IPS-18c (cell line): ENCODE measurements at regions not wholly inside any gene's neighbourhood (a gene's known extent, or its start where the extent isn't known, plus 50 kb on each side); places are given as distances from the start of the nearest gene placed in this dataset.
"Not testable (repeated sequence)": the region's sequence is repeated elsewhere in the genome, so short reads cannot be mapped to it uniquely, and the experiment has no call there.

Source experiments
- H3K4me3 ChIP-seq: 2 replicates; pipeline ENCODE4 v1.7.0; 2013; ENCODE audit warnings: low read depth, mild to moderate bottlenecking, low read length, moderate library complexity; ENCODE audit not compliant: insufficient read depth
- H3K9me3 ChIP-seq: one replicate; pipeline ENCODE4 v1.6.1; 2013; ENCODE audit warnings: mild to moderate bottlenecking, low read length, moderate library complexity; ENCODE audit not compliant: control insufficient read depth, insufficient read depth

DNA sequence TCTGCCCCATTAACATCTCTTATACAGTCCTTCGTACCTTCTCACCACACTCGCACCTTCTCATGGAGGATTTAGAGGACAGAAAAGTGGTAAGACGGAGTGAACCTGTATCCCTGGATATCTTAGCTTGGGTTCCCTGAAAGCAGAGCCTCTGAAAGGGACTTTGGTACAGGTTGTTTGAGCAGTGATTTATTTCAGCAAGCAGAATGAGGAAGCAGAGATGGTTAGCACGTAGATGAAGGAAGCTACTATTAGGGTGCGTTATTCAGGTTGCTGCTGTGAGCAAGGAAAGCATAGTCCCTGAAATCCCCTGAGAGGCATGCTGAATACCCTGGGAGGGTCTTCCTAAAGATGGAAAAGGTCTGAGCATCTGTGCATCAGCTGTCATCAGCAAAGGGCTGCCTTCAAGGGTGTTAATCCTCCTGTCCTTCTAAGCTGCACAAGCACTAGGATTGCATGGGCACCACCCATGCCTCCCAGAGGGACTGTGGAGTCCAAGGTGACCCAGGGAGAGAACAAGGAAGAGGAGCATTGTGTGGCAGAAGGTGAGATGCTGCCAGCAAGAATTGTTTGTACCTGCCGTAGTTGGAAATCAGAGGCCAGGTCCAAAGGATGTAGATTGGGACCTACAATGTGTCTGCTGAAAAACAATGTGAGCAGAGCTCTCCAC, 273.7 kb downstream of the RASEF start:
- H3K9me3 ChIP-seq = no peaks in the 10 kb centered on the region
- no peak overlapping the region for H3K4me3 ChIP-seq

DNA sequence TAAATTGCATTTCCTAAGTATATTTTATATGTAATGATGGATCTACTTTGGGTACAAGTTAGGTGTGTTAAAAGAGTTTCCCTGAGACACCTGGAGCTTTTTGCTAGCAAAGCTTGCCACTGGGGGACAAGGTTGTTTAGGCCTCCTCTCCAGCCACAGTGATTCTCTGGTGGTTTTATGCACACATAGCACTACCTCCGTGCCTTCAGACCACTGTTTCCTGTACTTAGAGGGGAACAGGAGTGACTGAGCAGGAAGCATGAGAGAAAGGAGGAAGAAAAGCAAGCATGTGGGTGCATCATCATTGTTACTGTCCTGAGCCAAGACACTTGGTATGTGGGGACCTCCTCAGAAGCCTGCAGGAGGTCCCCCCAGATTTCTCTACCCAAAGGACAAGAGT, 272.1 kb downstream of the RASEF start:
- Histone ChIP-seq H3K9me3 (no peaks in the 10 kb centered on the region), H3K4me3 (no peak overlapping the region)

DNA sequence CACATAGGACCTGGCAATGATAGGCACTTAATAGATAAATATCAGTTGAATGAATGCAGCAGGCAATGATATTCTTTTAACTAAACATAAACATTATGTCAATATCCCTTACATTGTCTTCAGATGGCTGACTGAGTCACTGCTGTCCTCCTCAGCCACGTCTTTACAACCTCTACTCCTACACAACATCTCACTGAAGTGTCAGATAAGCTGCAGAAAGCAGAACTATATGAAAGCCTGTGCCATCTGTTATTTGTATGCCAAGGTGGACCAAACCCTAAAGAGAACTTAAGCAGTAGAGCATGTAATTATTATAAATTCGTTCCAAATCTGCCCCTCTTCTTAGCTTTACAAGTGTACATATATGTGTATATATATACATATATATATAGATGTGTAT, 271.2 kb downstream of the RASEF start:
- no peaks in the 10 kb centered on the region for H3K9me3 ChIP-seq
- H3K4me3 ChIP-seq = no peak overlapping the region

DNA sequence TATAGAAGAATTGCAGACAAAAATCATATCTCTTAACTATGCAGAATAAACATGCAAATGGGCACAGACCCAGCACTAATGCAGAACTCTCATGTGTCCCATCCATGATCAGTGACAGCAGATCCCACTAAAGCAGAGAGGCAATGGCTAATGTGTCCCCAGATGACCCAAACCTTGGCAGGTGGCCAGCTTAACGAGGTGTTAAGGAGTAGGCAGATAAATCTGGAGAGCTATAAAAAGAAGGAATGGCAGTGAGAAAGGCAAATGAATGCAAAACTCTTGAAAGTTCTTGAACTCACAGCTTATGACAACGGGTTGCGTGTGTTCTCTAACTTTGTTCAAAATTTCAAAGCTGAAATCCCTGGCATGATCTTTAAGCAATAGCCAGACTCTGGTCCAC, 265.4 kb downstream of the RASEF start:
- Histone ChIP-seq H3K9me3 (peaks cover 2% of the 10 kb centered on the region), H3K4me3 (no peak overlapping the region)

DNA sequence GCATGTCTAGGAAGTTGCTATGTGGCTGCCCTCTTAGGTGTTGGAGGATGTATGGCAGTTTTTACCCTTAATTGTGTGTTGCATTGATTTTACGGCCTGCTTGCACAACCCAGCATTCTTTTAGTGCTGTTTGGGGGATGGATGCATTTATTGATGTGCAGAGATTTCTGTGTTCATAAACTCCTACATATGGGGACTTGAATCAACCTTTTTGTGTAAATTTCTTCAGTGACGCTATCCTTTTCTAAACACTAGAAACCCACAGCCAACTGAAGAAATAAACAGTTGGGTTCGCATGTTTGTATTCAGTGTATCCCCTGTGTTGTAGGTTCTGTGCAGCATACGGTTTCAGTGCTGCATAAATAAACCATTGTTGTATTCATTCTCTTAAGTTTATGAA, 263.7 kb downstream of the RASEF start:
- Histone ChIP-seq H3K9me3 (peaks cover 2% of the 10 kb centered on the region), H3K4me3 (no peak overlapping the region)

DNA sequence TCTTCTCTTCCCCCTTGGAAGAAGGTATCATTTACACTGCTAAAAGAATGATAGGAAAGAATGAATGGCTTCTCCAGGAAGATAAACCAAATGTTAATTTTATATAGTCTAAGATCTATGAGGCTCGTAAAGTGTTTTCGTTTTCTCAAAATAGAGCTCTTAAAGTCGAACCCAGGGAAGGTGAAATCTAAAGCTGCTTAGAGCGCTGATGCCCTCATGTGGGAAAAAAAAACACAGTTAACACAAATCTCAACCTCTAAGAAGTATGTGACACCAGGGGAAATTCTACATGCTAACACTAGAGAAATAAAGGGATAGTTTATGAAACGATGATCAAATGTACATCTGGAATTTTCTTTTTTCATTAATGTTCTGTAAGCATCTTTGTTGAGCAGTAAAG, 257.9 kb downstream of the RASEF start:
- Histone ChIP-seq H3K9me3 (peaks cover 2% of the 10 kb centered on the region), H3K4me3 (no peak overlapping the region)

DNA sequence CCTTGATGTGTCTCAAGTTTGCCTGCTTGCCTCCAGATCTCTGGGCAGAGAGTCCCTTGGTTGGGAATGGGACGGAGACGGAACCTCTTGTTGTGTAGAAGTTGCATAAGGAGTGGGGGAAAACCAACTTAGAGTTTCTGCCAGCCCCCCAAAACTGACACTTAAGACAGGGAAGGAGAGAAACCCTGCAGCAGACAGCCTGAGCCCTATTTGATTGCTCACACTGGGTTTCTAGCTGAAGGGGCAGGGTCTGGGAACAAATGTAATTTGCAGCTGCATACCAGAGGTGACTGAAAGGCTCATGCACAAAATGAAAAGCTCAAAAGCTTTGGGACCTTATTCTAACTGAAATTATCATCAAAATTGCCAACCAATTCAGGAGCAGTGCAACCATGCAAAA, 254.5 kb downstream of the RASEF start:
- no peaks in the 10 kb centered on the region for H3K9me3 ChIP-seq
- no peak overlapping the region for H3K4me3 ChIP-seq

DNA sequence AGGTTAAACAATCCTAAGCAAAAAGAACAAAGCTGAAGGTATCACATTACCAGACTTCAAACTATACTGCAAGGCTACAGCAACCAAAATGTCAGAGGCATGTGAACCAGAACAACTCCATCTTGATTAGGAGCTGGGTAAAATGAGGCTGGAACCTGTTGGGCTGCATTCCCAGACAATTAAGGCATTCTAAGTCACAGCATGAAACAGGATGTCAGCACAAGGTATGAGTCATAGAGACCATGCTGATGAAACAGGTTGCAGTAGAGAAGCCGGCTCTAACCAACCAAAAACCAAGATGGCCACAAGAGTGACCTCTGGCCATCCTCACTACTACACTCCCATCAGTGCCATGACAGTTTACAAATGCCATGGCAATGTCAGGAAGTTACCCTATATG, 252.0 kb downstream of the RASEF start:
- H3K4me3 ChIP-seq = no peak overlapping the region

DNA sequence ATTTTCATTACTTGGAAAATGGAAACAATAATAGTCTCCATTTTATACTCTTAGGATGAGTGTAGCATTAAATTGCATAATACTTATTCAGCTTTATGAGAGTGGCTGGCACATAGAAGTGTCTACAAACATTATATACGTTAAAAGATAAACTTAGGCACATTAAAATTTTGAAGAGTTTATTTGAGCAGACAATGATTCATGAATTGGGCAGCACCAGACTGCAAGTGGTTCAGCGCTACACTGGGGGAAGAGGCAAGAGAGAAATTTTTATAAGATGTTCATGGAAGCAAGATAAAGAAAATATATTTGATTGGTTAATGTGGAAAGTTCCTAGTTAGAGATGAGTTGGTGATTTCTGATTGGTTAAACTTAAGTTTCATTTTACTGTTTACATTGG, 243.7 kb downstream of the RASEF start:
- no peak overlapping the region for H3K4me3 ChIP-seq
- no peaks in the 10 kb centered on the region for H3K9me3 ChIP-seq

More for the DNA sequence above, 252.0 kb downstream of the RASEF start:
- H3K9me3 ChIP-seq = no peaks in the 10 kb centered on the region

DNA sequence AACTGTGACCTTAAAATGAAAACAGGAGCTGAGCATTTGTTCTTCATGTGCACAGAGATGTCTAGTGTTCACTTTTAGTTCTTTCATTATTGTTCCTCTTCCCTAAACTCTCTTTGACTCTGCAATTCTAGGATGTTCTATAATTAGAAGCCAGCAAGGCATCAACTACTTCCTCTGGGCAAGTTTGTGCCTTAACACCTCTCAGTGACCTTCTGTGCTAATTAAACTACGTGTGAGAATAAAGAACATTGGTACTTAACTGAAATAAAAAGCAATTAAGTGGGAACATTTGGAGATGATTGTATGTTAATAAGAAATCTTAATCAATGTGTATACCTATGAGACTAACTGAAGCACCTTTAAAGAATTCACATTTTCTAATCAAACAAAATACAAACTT, 242.8 kb downstream of the RASEF start:
- no peak overlapping the region for H3K4me3 ChIP-seq
- H3K9me3 ChIP-seq = no peaks in the 10 kb centered on the region

DNA sequence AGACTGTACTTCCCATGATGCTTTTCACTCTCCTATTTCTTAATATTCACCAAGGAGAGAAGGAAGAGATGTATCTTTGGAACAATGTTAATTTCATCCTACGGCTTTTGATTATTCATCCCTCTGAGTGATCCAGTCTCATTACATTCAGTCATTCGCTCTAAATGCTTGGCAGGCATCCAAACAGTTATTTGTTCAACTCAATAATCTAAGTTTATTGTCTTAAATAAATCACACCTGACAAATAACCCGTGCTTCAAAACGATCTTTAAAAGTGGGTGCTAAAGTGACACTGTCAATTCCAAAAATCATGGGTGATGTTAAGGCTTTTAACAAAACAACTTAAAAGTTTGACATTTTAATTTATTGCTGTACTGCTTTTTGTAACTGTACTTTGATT, 233.1 kb downstream of the RASEF start:
- H3K4me3 ChIP-seq = no peak overlapping the region
- no peaks in the 10 kb centered on the region for H3K9me3 ChIP-seq

DNA sequence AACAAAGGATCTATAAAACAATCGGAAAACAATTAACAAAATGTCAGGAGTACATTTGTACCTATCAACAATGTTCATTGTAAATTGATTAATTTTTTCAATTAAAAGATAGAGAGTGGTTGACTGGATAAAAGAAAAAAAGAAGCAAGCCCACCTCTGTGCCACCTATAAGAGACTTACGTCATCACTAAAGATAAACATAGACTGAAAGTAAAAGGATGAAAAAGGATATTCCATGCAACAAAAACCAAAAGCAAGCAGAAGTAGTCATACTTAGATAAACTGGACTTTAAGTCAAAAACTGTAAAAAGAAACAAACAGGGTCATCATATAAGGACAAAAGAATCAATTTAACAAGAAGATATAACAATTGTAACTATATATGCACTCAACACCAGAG, 197.4 kb downstream of the RASEF start:
- no peaks in the 10 kb centered on the region for H3K9me3 ChIP-seq
- H3K4me3 ChIP-seq = no peak overlapping the region

DNA sequence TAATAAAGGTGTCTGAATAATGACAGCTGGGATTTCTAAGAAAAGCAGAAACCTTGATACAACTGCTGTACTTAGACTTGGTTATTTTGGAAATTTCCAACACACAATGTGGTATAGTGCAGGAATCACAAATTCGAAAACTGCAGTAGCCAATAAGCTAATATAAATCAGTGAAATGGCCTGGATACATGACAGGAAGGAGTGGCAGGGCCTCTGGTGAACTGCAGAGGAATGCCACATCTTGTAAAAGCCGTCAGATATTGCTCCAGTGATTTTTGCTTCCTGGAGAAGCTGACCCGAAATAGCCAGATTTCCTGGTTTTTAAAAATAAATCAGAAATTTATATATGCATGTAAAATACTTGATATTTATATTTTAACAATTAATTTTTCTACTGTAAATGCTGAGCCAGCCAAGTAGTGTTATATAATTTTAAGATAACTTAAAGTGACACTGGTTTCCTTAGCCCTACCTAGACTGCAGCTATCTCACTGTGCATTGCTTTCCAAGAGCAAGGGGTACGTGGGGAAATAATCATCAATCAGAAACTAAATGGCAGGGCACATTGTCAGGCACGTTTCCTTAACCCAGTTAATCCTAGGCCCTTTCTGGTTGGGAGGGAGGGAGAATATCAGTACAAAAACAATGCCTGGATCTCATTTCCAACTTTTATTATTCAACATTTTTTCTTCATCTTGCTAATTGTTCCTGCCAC, 182.4 kb downstream of the RASEF start:
- Histone ChIP-seq H3K9me3 (no peaks in the 10 kb centered on the region), H3K4me3 (no peak overlapping the region)

DNA sequence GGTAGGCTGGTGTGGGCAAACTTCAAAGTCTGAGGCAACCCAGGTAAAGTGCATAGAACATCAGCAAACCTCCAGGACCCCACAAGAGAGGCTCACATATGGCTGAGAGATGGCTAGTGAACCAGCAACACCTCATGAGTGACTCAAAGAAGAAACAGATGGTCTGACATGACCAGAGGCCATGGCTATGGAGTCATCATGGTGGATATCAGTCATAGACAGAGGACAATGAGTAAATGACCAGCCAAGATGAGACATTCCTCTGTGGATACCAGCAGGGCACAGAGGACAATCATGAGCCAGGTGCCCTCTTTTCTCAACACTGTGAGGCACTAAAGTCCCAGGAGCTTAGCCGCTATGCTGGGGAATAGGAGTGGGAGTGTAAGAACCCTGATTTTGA, 180.8 kb downstream of the RASEF start:
- Histone ChIP-seq H3K4me3 (no peak overlapping the region; the same call in 1 of the 2 replicates), H3K9me3 (no peaks in the 10 kb centered on the region)

DNA sequence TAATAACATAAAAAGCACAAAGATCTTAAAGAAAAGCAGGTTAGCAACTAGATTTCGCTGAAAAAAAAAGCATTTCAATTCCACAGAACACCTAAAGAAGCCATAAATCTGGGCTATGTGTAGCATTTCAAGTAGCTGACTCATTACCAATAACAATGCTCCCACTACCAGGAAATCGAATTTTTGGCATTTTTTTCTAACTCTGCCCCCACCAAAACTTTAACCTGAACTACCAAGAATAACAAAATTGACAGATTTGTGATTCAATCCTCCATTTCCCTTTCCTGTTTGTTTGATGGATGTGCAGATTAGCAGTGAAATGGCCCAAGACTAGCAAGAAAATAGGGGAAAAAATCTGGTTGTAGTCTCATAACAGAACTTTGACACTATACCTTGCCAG, 180.2 kb downstream of the RASEF start:
- no peaks in the 10 kb centered on the region for H3K9me3 ChIP-seq
- no peak overlapping the region for H3K4me3 ChIP-seq

DNA sequence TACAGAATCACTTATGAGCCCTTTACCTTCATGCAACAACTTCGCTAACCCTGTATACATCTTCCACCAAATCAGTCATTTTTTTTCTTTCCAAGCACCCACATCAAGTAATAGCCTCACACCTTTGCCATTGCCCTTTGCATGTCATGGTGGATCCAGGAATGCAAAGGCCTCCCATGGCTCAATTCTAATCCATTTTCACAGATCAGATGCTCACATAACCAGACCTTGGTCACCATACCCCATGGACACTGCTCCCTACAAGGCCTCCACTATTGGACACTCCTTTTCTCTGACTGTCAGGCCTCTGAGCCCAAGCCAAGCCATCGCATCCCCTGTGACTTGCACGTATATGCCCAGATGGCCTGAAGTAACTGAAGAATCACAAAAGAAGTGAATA, 179.5 kb downstream of the RASEF start:
- H3K9me3 ChIP-seq = no peaks in the 10 kb centered on the region
- no peak overlapping the region for H3K4me3 ChIP-seq

DNA sequence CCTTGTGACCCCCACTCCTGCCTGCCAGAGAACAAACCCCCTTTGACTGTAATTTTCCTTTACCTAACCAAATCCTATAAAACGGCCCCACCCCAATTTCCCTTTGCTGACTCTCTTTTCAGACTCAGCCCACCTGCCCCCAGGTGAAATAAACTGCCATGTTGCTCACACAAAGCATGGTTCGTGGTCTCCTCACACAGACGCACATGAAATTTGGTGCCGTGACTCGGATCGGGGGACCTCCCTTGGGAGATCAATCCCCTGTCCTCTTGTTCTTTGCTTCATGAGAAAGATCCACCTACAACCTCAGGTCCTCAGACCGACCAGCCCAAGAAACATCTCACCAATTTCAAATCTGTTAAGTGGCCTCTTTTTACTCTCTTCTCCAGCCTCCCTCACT, 179.0 kb downstream of the RASEF start:
- H3K4me3 ChIP-seq = peak overlapping the region; percentile 24; the same call in 1 of the 2 replicates
- not testable (repeated sequence) for H3K9me3 ChIP-seq

DNA sequence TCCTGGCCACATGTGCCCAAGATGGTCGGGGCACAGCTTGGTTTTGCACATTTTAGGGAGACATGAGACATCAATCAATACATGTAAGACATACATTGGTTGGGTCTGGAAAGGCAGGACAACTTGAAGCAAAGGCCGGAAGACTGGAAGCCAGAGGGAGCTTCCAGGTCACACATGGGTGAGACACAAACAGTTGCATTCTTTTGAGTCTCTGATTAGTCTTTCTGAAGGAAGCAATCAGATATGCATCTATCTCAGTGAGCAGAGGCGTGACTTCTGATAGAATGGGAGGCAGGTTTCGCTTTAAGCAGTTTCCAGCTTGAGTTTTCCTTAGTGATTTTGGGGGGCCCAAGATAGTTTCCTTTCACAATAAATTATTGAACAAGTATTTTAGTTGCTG, 172.5 kb downstream of the RASEF start:
- H3K4me3 ChIP-seq = no peak overlapping the region

DNA sequence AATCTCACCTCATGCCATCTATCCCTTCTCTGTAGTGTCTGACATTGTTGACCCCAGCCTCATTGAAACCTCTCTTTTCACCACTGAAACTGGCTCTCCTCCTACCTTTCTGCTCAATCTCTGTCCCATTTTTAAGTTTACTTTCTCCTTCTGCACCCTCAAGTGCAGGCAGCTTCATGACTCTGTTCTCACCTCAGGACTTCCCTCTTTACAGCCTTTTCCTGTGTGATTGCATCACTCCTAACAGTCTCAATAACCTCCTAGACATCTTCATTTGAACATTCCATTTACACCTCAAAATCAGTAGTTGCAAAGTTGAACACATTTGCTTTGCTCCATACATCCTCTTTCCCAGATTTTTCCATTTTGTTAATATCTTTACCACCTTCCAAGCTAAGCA, 172.1 kb downstream of the RASEF start:
- H3K9me3 ChIP-seq = no peaks in the 10 kb centered on the region
- no peak overlapping the region for H3K4me3 ChIP-seq

More for the DNA sequence above, 172.5 kb downstream of the RASEF start:
- no peaks in the 10 kb centered on the region for H3K9me3 ChIP-seq
